PFSK-1 (cell line): ENCODE measurements at regions not wholly inside any gene's neighbourhood (a gene's known extent, or its start where the extent isn't known, plus 50 kb on each side); places are given as distances from the start of the nearest gene placed in this dataset.

Experiments
- POLR2AphosphoS5 ChIP-seq: IDR thresholded peaks from 2 replicates; pipeline ENCODE4 v1.6.1; 2012; ENCODE audit warnings: low read depth, mild to moderate bottlenecking, control low read depth, low read length, moderate library complexity
- TAF1 ChIP-seq: IDR thresholded peaks from 2 replicates; pipeline ENCODE4 v1.6.1; 2012; ENCODE audit warnings: low read length, control low read depth, borderline replicate concordance; ENCODE audit not compliant: insufficient read depth
- TF ChIP-seq, protein P1 (sequence below), 2 experiments: IDR thresholded peaks; 2 replicates each; pipeline versions ENCODE4 v1.6.1 to v1.8.0; 2011 to 2012; ENCODE audit warnings: low read depth in 2 of 2, low read length in 2 of 2, control low read depth in 1 of 2, inconsistent platforms in 1 of 2, mild to moderate bottlenecking in 1 of 2, moderate library complexity in 1 of 2; ENCODE audit not compliant: insufficient read depth in 1 of 2

DNA sequence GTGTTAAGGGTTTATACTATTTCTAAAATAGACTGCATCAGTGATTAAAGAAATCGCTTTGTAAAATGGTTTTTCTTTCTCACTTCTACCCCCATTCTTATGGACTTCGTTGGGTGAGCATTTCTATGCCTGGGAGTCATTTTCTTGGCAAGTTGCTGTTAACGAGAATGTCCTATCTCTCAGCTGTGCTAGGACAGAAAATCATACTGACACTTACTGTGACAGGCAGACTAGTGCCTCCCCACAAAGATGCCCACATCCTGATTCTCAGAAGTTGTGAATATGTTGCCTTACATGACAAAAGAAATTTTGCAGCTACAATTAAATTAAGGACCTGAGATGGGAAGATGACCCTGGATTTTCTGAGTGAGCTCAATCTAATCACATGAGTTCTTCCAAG is 65.1 kb upstream of the NMUR2 start:
- TF ChIP-seq POLR2AphosphoS5 (no peak), TAF1 (no peak)
- TF ChIP-seq, protein P1, sequence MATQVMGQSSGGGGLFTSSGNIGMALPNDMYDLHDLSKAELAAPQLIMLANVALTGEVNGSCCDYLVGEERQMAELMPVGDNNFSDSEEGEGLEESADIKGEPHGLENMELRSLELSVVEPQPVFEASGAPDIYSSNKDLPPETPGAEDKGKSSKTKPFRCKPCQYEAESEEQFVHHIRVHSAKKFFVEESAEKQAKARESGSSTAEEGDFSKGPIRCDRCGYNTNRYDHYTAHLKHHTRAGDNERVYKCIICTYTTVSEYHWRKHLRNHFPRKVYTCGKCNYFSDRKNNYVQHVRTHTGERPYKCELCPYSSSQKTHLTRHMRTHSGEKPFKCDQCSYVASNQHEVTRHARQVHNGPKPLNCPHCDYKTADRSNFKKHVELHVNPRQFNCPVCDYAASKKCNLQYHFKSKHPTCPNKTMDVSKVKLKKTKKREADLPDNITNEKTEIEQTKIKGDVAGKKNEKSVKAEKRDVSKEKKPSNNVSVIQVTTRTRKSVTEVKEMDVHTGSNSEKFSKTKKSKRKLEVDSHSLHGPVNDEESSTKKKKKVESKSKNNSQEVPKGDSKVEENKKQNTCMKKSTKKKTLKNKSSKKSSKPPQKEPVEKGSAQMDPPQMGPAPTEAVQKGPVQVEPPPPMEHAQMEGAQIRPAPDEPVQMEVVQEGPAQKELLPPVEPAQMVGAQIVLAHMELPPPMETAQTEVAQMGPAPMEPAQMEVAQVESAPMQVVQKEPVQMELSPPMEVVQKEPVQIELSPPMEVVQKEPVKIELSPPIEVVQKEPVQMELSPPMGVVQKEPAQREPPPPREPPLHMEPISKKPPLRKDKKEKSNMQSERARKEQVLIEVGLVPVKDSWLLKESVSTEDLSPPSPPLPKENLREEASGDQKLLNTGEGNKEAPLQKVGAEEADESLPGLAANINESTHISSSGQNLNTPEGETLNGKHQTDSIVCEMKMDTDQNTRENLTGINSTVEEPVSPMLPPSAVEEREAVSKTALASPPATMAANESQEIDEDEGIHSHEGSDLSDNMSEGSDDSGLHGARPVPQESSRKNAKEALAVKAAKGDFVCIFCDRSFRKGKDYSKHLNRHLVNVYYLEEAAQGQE (IDR thresholded peaks at IDR 0.05; ENCODE audit: insufficient read depth in 1 of 2, low read depth in 2 of 2, low read length in 2 of 2), result no peak
